GM23338 (cell line): ENCODE measurements at regions not wholly inside any gene's neighbourhood (a gene's known extent, or its start where the extent isn't known, plus 50 kb on each side); places are given as distances from the start of the nearest gene placed in this dataset.

ENCODE experiments used
- ATAC-seq: fragments of 200-7000 bp; cut with Tn5 transposase; 3 replicates; pipeline ENCODE4 v1.9.1; 2020
- DNase-seq: peaks from one replicate; pipeline ENCODE4 v3.0.0-alpha.2; 2015; ENCODE audit warnings: low spot score
- H2AFZ ChIP-seq: fragments of 200-600 bp; sonication (generic); 2 replicates; pipeline ENCODE4 v1.8.0; 2016; ENCODE audit warnings: antibody characterized with exemption, mild to moderate bottlenecking, moderate library complexity
- H3F3A ChIP-seq: fragments of 200-600 bp; sonication (generic); replicated peaks from 2 replicates; pipeline ENCODE4 v1.8.0; 2017; ENCODE audit warnings: antibody characterized with exemption, mixed run types, low read depth
- H3K27ac ChIP-seq: fragments of 200-600 bp; sonication (generic); 2 replicates; pipeline ENCODE4 v1.6.1; 2016; ENCODE audit warnings: low read depth
- H3K27me3 ChIP-seq: fragments of 200-600 bp; sonication (generic); 2 replicates; pipeline ENCODE4 v1.8.0; 2016; ENCODE audit warnings: mild to moderate bottlenecking, mixed run types, moderate library complexity; ENCODE audit not compliant: insufficient read depth
- H3K36me3 ChIP-seq: fragments of 200-600 bp; sonication (generic); 2 replicates; pipeline ENCODE4 v1.8.0; 2016; ENCODE audit warnings: mild to moderate bottlenecking; ENCODE audit not compliant: insufficient read depth
- H3K4me1 ChIP-seq: fragments of 200-600 bp; sonication (generic); 2 replicates; pipeline ENCODE4 v1.8.0; 2016; ENCODE audit warnings: mild to moderate bottlenecking, moderate library complexity; ENCODE audit not compliant: insufficient read depth
- H3K4me2 ChIP-seq: fragments of 200-600 bp; sonication (generic); 2 replicates; pipeline ENCODE4 v1.7.1; 2017; ENCODE audit warnings: mixed run types
- H3K4me3 ChIP-seq: fragments of 200-600 bp; sonication (generic); 2 replicates; pipeline ENCODE4 v1.6.1; 2016; ENCODE audit warnings: mixed run types
- H3K79me2 ChIP-seq: fragments of 200-600 bp; sonication (generic); replicated peaks from 2 replicates; pipeline ENCODE4 v1.8.0; 2017; ENCODE audit warnings: mild to moderate bottlenecking; ENCODE audit not compliant: insufficient read depth
- H3K9me2 ChIP-seq: fragments of 200-600 bp; sonication (generic); 2 replicates; pipeline ENCODE4 v1.8.0; 2017; ENCODE audit not compliant: insufficient read depth
- H4K20me1 ChIP-seq: fragments of 200-600 bp; sonication (generic); replicated peaks from 2 replicates; pipeline ENCODE4 v1.8.0; 2017; ENCODE audit warnings: mild to moderate bottlenecking; ENCODE audit not compliant: insufficient read depth
- H3K27ac Mint-ChIP-seq: 2 replicates; pipeline ENCODE4 v1.8.0; 2020; ENCODE audit warnings: inconsistent platforms, mild to moderate bottlenecking, moderate library complexity, mixed read lengths
- H3K27me3 Mint-ChIP-seq: 3 replicates; pipeline ENCODE4 v1.8.0; 2022; ENCODE audit warnings: low read depth, mild to moderate bottlenecking, moderate library complexity, mixed read lengths, inconsistent platforms; ENCODE audit not compliant: insufficient read depth, poor library complexity
- H3K36me3 Mint-ChIP-seq: 3 replicates; pipeline ENCODE4 v1.8.0; 2021; ENCODE audit warnings: low read depth, mild to moderate bottlenecking, inconsistent platforms, moderate library complexity, mixed read lengths
- H3K4me1 Mint-ChIP-seq: 3 replicates; pipeline ENCODE4 v1.8.0; 2020; ENCODE audit warnings: mild to moderate bottlenecking, inconsistent platforms, mixed read lengths
- H3K4me3 Mint-ChIP-seq: 3 replicates; pipeline ENCODE4 v1.8.0; 2021; ENCODE audit warnings: moderate library complexity, mild to moderate bottlenecking, inconsistent platforms, mixed read lengths
- H3K9me3 Mint-ChIP-seq: 3 replicates; pipeline ENCODE4 v1.8.0; 2020; ENCODE audit warnings: moderate library complexity, mild to moderate bottlenecking, inconsistent platforms, mixed read lengths
- CTCF ChIP-seq, 2 experiments: fragments of 200-600 bp in 1 of 2; sonication (generic) in 1 of 2; conservative IDR thresholded peaks; 2 replicates each; pipeline versions ENCODE4 v1.5.1 to v1.6.1; 2016 to 2017; ENCODE audit warnings: antibody characterized with exemption in 2 of 2, low read depth in 2 of 2, mild to moderate bottlenecking in 2 of 2, moderate library complexity in 1 of 2
- EZH2phosphoT487 ChIP-seq: fragments of 200-600 bp; sonication (generic); IDR thresholded peaks from one replicate; pipeline ENCODE4 v1.8.1; 2018; ENCODE audit warnings: antibody characterized with exemption; ENCODE audit not compliant: unreplicated experiment
- POLR2AphosphoS5 ChIP-seq: IDR thresholded peaks from 2 replicates; pipeline ENCODE4 v1.6.1; 2016; ENCODE audit warnings: antibody characterized with exemption, low read depth
- REST ChIP-seq: IDR thresholded peaks from one replicate; pipeline ENCODE4 v1.6.1; 2018; ENCODE audit warnings: antibody characterized with exemption; ENCODE audit not compliant: unreplicated experiment
- ZNF331 ChIP-seq: fragments of 250-450 bp; sonication (Bioruptor Pico); IDR thresholded peaks from 2 replicates; pipeline ENCODE4 v1.5.0; 2020; ENCODE audit warnings: low read depth, mild to moderate bottlenecking, moderate library complexity

GRCh38 chr7:149595541-149595940 lies 97.9 kb upstream of the ZNF746 start:
- Mint-ChIP-seq H3K36me3 (peaks cover 12% of the 10 kb centered on the region; the same call in 2 of the 3 replicates), H3K27me3 (peaks cover 4% of the 10 kb centered on the region)

More at GRCh38 chr7:149595541-149595940, 97.9 kb upstream of the ZNF746 start:
- Mint-ChIP-seq H3K9me3 (no peaks in the 10 kb centered on the region), H3K4me3 (no peak overlapping the region), H3K4me1 (no peaks in the 10 kb centered on the region), H3K27ac (no peak overlapping the region)
- H3F3A ChIP-seq = no peaks in the 10 kb centered on the region
- H3K9me2 ChIP-seq = no peaks in the 10 kb centered on the region
- no peak overlapping the region for H3K4me3 ChIP-seq
- no peak overlapping the region for H2AFZ ChIP-seq
- DNase-seq (no peak), ATAC-seq (no peak)
- no peaks in the 10 kb centered on the region; the same call in 1 of the 2 replicates for H4K20me1 ChIP-seq
- no peaks in the 10 kb centered on the region for H3K27me3 ChIP-seq
- H3K36me3 ChIP-seq = no peaks in the 10 kb centered on the region; the same call in 1 of the 2 replicates
- no peaks in the 10 kb centered on the region for H3K4me1 ChIP-seq
- TF ChIP-seq REST (no peak), CTCF (conservative IDR thresholded peaks at IDR 0.05; ENCODE audit: low read depth in 2 of 2) (no peak), POLR2AphosphoS5 (no peak), ZNF331 (no peak), EZH2phosphoT487 (no peak)
- no peak overlapping the region for H3K4me2 ChIP-seq
- no peak overlapping the region for H3K27ac ChIP-seq
- H3K79me2 ChIP-seq = no peaks in the 10 kb centered on the region
